ENCODE measurements at regions not wholly inside any gene's neighbourhood (a gene's known extent, or its start where the extent isn't known, plus 50 kb on each side); places are given as distances from the start of the nearest gene placed in this dataset.

DNA sequence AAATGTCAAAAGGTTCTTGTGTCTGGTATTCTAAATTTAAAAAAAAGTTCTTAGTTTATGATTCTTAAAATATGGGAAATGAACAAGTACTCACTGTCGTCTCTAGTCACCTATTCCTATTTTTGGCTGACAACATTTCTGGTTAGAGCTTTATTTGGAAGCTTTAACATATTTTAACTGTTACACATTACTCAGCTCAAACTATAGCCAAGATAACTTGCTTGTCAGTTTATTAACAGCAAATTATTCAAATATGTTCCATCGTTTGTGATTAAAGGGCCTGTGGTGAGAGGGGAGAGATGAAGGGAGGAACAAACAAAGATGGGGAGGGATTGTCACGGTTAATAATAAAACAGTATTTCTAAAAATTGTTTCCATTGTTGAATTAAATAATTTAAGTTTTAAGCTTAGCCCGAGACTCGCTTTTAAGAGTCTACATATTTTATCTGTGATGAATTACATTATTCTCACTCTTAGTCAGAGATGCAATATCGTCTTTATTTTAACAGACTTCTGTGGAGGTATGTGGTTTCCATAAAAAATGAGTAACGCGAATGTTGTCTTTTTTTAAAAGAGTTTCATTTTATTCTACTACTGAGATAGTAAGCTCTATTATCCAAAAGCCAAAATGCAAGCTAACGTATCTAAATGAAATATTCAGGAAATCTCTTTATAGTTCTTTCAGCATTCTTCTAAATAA is 321.9 kb upstream of the PMFBP1 start:
- DNase-seq (ENCODE audit: low read depth in 2 of 2) = peak; percentile 40 to 81
- H3K4me3 ChIP-seq (replicated peaks in 1 of 2; ENCODE audit: low read depth in 2 of 2, low read length in 2 of 2) = peak overlapping the region in 1 of 2 donors; percentile 22
- TF ChIP-seq, protein P1, sequence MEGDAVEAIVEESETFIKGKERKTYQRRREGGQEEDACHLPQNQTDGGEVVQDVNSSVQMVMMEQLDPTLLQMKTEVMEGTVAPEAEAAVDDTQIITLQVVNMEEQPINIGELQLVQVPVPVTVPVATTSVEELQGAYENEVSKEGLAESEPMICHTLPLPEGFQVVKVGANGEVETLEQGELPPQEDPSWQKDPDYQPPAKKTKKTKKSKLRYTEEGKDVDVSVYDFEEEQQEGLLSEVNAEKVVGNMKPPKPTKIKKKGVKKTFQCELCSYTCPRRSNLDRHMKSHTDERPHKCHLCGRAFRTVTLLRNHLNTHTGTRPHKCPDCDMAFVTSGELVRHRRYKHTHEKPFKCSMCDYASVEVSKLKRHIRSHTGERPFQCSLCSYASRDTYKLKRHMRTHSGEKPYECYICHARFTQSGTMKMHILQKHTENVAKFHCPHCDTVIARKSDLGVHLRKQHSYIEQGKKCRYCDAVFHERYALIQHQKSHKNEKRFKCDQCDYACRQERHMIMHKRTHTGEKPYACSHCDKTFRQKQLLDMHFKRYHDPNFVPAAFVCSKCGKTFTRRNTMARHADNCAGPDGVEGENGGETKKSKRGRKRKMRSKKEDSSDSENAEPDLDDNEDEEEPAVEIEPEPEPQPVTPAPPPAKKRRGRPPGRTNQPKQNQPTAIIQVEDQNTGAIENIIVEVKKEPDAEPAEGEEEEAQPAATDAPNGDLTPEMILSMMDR (IDR thresholded peaks at IDR 0.05; ENCODE audit: low read depth, low read length) = no peak

DNA sequence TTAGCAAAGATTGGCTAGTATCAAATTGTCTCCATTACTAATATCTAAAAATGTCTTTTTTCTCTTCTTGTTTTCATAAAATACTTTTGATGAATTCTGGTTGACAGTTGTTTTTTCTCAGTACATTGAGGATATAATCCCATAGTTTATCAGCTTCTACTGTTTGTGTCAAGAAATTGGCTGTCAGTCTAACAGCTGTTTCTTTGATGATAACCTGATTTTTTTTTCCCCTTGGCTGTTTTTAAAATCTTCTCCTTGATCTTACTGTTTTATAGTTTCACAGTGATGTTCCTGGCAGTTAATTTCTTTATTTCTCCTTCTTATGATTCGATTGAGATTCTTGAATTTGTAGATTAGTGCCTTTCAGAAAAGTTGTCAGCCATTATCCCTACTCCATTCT is 315.3 kb upstream of the PMFBP1 start:
- TF ChIP-seq, protein P1 (IDR thresholded peaks at IDR 0.05; ENCODE audit: low read depth, low read length) = no peak
- H3K4me3 ChIP-seq (replicated peaks in 1 of 2; ENCODE audit: low read depth in 2 of 2, low read length in 2 of 2) = no peak overlapping the region
- DNase-seq (ENCODE audit: low read depth in 2 of 2) = no peak

DNA sequence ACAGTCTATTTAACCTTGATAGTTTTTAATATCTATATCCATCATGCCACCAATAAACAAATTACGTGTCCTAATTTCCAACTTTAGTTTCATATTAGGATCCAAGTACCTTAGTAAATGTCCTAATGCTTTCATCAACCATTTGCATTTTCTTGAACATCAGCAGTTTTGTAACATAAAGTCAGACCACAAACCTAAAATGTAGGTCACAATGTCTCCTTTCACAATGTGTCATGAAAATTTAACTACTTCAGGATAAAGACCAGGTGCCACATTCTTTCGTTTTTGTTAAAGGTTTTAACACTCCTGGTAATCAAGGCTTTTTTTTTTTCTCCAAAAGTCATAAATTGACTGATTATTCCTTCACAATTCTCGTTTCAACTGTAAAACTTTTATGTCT is 310.7 kb upstream of the PMFBP1 start:
- no peak overlapping the region for H3K4me3 ChIP-seq (replicated peaks in 1 of 2; ENCODE audit: low read depth in 2 of 2, low read length in 2 of 2)
- no peak for DNase-seq (ENCODE audit: low read depth in 2 of 2)
- TF ChIP-seq, protein P1 (IDR thresholded peaks at IDR 0.05; ENCODE audit: low read depth, low read length) = no peak

DNA sequence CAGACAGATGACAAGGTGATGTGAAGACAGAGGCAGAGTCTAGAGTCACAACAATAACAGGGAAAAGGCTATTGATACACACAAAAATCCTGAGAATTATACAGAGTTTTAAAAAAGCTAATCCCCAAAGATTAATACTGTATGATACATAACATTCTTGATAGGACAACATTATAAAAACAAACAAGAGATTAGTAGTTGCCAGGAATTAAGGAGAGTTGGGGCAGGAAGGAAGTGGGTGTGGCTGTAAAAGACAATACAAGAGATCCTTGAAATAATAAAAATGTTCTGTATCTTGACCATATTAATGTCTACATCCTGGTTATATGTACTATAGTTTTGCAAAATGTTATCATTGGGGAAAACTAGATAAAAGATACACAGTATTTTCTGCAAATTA is 309.5 kb upstream of the PMFBP1 start:
- TF ChIP-seq, protein P1 (IDR thresholded peaks at IDR 0.05; ENCODE audit: low read depth, low read length) = no peak
- DNase-seq (ENCODE audit: low read depth in 2 of 2) = peak; percentile 58 to 60
- H3K4me3 ChIP-seq (replicated peaks in 1 of 2; ENCODE audit: low read depth in 2 of 2, low read length in 2 of 2) = no peak overlapping the region

DNA sequence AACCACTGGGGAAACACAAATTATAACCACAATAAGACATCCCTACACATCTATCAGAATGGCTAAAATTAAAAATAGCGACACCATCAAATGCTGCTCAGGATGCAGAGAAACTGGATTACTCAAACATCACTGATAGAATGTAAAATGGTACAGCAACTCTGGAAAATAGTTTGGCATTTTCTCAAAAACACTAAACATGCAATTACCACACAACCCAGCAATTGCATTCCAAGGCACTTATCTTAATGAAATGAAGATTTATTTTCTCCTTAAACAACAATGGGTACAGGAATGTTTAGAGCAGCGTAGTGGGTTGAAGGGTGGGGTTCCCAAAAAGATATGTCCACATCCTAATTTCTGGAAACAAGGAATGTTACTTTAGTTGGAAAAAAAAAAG is 309.0 kb upstream of the PMFBP1 start:
- TF ChIP-seq, protein P1 (IDR thresholded peaks at IDR 0.05; ENCODE audit: low read depth, low read length) = no peak
- DNase-seq (ENCODE audit: low read depth in 2 of 2) = peak; percentile 44 to 76
- no peak overlapping the region for H3K4me3 ChIP-seq (replicated peaks in 1 of 2; ENCODE audit: low read depth in 2 of 2, low read length in 2 of 2)

DNA sequence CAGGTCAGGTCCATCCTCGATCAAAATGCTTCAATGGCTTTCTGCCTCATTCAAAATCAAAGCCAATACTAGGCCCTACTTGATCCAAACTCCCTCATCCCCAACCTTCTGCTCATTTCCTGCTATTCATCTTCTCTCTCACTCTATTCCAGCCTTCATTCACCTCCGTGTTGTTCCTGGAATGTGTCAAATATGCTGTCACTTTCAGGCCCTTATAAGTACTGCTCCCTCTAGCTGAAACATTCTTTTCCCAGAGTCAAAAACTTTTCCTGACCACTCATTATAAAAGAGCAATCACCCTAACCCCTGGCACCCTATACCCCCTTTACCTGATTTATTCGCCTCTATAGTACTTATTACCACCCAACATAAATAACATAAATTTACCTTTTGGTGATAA is 303.7 kb upstream of the PMFBP1 start:
- TF ChIP-seq, protein P1 (IDR thresholded peaks at IDR 0.05; ENCODE audit: low read depth, low read length) = no peak
- H3K4me3 ChIP-seq (replicated peaks in 1 of 2; ENCODE audit: low read depth in 2 of 2, low read length in 2 of 2) = no peak overlapping the region
- no peak for DNase-seq (ENCODE audit: low read depth in 2 of 2)

All from cardiac fibroblast (primary cell).